DOHH2 (cell line): ENCODE measurements at regions not wholly inside any gene's neighbourhood (a gene's known extent, or its start where the extent isn't known, plus 50 kb on each side); places are given as distances from the start of the nearest gene placed in this dataset.

Experiments
- EZH2phosphoT487 ChIP-seq: fragments of 200-600 bp; sonication (generic); IDR thresholded peaks from 2 replicates; pipeline ENCODE4 v1.6.1; 2017; ENCODE audit warnings: borderline replicate concordance, mild to moderate bottlenecking, antibody characterized with exemption, low read length, moderate library complexity, mixed read lengths
- TF ChIP-seq, protein P1 (sequence below): fragments of 200-600 bp; sonication (generic); IDR thresholded peaks from one replicate; pipeline ENCODE4 v1.5.1; 2014; ENCODE audit warnings: antibody characterized with exemption, mild to moderate bottlenecking, low read depth, low read length; ENCODE audit not compliant: poor library complexity, severe bottlenecking

- TF ChIP-seq, protein P1, sequence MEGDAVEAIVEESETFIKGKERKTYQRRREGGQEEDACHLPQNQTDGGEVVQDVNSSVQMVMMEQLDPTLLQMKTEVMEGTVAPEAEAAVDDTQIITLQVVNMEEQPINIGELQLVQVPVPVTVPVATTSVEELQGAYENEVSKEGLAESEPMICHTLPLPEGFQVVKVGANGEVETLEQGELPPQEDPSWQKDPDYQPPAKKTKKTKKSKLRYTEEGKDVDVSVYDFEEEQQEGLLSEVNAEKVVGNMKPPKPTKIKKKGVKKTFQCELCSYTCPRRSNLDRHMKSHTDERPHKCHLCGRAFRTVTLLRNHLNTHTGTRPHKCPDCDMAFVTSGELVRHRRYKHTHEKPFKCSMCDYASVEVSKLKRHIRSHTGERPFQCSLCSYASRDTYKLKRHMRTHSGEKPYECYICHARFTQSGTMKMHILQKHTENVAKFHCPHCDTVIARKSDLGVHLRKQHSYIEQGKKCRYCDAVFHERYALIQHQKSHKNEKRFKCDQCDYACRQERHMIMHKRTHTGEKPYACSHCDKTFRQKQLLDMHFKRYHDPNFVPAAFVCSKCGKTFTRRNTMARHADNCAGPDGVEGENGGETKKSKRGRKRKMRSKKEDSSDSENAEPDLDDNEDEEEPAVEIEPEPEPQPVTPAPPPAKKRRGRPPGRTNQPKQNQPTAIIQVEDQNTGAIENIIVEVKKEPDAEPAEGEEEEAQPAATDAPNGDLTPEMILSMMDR, result no peak
- no peak for TF ChIP-seq EZH2phosphoT487
These were observed 107.1 kb upstream of the UBE2E2 start for GRCh38 chr3:23096041-23096440.
